Activated CD8-positive, alpha-beta memory T cell treated with anti-CD3 and anti-CD28 coated beads for 1 hour (primary cell): ENCODE measurements at regions not wholly inside any gene's neighbourhood (a gene's known extent, or its start where the extent isn't known, plus 50 kb on each side); places are given as distances from the start of the nearest gene placed in this dataset.
"Not testable (repeated sequence)": the region's sequence is repeated elsewhere in the genome, so short reads cannot be mapped to it uniquely, and the experiment has no call there.

Experiments used
- DNase-seq, 2 donors: peaks; one replicate each; pipeline ENCODE4 v3.0.0-alpha.2; 2020; ENCODE audit warnings: low read depth in 1 of 2; ENCODE audit errors: extremely low read depth in 1 of 2

GRCh38 chr1:67611846-67612245, 73.2 kb upstream of the GADD45A start:
- no peak for DNase-seq

DNA sequence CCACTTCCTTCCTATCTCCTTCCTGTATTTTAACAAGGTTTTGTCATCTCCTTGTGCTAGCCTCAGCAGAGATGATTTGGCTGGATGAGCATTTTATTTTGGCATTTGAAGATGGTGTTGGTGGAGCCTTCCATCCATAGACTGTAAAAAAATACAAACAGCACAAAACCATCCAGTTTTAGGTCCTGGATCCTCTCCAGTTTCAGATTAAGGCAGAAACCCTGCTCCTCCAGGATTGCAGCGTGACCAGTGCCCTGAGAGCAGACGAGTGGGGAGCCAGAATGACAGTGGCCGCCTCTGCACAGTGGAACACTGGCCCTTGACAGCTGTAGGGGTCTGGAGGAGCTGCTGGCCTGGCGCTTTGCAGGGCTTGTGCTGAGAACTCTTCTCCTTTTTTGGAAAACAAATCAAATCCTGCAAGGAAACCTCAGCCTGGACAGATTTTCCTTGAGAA, 72.2 kb upstream of the GADD45A start:
- DNase-seq = no peak

DNA sequence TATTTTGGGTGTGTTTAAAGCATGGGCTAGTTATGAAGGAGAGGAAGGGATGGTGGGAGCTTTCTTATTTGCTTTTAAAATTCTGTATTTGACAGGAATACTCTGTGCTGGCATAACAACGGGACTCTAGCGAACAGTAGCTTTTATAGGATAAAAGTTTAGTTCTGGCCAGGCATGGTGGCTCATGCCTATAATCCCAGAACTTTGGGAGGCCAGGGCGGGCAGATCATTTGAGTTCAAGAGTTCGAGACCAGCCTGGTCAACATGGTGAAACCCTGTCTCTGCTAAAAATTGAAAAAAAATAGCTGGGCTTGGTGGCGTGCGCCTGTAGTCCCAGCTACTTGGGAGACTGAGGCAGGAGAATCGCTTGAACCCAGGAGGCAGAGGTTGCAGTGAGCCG, 71.5 kb upstream of the GADD45A start:
- DNase-seq = not testable (repeated sequence)

GRCh38 chr1:67614511-67614934, 70.5 kb upstream of the GADD45A start:
- no peak for DNase-seq

DNA sequence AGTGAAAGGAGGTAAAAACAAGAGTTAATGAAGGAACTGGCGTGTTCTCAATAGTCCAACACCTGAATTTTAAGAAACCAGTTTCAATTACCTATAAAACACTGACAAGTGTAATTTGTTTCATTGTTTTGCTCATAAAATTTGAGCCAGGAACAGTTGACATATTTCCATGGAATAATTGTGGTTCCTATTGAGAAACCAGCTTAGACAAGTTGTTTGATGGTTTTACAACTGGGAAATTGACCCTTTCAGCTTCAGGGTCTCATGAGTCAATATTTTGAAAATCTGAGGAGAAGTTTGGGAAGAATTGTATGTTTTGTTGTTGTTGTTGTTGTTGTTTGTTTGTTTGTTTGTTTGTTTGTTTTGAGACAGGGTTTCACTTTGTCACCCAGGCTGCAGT, 69.1 kb upstream of the GADD45A start:
- no peak for DNase-seq

- no peak for DNase-seq
Observed at GRCh38 chr1:67616394-67616985, 68.5 kb upstream of the GADD45A start.

DNA sequence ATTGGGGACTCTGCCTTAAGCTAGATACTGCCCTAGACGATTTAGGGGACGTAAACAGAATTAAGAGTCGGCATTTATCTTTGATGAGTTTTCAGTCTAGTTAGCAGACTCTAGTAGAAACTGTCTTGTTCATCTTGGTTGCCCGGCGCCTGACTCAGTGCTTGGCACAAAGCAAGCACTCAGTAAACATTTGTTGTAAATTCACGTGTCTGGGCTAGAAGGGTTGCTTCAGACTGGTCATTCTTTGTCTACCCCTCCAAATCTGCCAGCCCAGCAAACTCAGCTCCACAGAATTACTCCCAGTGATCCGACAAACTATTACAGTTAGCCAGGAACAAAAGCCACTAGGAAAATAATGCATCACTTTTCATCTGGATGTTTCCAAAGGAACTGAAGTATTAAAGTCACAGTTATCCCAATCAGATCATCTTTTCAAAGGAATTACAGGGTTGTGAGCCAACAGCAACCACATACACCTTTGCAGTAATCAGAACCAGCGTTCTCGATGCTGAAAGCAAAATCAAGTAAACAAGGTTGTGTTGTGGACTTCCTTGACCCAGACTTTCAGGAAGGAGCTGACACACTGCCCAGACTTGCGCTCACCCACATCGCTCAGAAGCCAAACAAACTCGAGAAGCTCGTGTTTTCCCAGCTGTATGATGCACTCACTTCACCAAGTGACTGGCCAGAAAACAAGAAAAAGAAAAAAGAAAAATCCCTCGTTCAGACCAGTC, 66.5 kb upstream of the GADD45A start:
- DNase-seq = no peak

- no peak for DNase-seq
Observed at GRCh38 chr1:67619080-67619479, 65.9 kb upstream of the GADD45A start.

DNA sequence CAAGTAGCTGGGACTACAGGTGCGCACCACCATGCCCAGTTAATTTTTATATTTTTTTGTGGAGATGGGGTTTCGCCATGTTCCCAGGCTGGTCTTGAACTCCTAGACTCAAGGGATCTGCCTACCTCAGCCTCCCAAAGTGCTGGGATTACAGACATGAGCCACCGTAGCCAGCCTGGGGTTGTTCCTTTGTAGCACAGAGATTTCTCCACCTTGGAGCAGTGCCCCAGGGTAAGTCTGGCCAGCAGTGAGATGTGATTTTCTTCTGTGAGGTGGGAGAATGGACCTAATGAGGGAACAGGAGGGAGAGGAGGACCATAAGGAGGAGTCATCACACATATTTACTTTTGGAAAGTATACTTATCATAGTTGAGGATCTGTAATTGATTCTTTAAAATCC, 61.1 kb upstream of the GADD45A start:
- DNase-seq = no peak

- no peak for DNase-seq
Observed at GRCh38 chr1:67624680-67625079, 60.3 kb upstream of the GADD45A start.

- no peak for DNase-seq
Observed at GRCh38 chr1:67626090-67626860, 58.7 kb upstream of the GADD45A start.

DNA sequence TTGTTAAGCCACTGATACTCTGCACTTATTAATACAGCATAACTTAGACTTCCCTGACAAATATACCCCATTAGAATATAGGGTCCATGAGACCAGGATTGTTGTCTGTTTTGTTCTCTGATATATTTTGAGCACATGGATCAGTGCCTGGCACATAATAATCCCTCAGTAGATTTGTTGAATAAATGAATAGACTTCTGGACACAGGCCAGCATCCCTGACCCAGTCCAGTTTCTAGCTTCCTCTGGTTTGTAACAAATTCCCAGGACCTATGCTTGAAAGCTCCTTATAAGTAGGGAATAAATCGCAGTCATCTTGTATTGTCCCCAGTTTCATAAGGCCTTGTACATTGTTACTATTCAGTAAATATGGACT, 58.2 kb upstream of the GADD45A start:
- no peak for DNase-seq

DNA sequence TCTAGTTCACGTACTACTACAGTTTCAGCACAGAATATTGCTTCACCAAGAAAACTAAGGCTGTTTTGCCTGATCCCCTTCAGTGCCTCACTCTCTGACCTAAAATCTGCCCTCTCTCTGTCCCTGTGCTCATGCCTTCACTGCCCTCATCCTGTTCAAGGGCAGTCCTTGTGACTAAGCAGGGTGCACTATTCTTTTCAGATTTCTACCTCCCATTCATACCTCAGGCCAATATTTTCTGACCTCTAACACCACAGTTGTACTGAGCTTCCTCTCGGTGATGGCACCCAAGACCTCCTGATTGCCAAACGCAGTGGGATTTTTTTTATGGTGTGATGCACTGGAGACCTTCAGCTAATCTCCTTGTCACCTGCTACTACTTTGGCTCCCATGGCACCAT, 57.7 kb upstream of the GADD45A start:
- no peak for DNase-seq

GRCh38 chr1:67627906-67628305, 57.1 kb upstream of the GADD45A start:
- DNase-seq = no peak

GRCh38 chr1:67629370-67630075, 55.5 kb upstream of the GADD45A start:
- DNase-seq = no peak

DNA sequence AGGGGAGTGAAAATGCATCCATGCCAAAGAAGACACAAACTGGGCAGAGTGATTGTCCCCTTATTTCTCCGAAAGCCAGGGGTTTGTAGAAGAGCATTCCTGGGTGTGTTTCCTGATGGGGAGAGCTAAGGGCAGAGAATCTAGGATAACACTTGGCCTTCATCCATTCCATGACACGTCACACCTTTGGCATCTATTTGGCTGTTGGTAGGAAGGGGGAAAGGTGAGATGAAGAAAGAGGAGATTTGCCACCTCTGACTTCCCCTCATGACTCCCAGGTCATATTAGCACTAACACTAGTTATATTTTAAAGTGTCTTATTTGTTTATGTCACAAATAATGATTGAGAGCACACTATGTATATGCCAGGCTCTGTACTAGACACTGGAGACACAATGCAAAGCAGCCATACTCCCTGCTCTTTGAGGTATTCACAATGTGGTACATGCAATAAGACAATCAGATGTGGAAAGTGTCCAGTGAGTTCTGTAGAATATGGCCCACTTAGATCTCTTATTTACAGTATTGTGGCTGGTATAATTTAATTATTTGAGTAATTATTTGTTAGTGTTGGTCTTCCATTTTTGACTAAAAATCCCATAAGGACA, 54.5 kb upstream of the GADD45A start:
- no peak for DNase-seq

GRCh38 chr1:67632356-67632755, 52.6 kb upstream of the GADD45A start:
- no peak for DNase-seq

DNA sequence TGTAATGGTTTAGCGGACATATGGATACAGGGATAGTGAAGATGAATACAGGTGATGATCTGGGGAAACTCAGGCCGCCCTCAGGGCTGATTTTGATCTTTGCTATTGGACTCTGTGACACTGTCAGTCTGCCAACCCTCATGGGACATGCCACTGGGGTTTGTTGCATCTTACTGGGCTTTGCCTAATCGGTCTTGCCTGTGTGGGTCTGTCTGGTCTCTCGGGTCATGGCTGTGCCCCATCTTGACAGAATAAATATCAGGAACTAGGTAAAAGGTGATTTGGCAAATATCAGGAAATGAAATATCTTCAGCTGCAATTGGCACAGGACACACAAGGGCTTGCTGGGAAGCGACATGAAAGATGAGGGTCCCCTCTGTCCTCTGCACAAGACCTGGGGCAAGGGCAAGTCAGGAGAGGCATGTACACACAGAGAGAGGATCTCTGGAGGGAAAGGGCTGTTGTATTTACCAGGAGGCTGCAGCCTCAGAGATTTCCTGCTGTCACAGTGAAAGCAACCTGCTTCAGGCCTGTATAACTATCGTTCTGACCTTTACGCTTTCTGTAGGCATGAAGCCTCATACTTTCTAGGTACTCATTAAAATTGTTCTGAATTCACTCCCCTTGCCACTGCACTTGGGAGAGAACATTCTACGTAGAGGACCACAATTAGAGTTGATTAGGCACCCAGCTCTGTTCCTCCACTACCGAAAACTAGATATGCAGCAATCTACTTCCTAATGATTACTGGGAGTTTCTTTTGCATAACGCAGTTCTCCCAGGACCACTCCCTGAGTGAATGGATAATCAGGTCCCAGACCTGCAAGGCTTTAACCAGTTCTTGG, 52.0 kb upstream of the GADD45A start:
- no peak for DNase-seq

DNA sequence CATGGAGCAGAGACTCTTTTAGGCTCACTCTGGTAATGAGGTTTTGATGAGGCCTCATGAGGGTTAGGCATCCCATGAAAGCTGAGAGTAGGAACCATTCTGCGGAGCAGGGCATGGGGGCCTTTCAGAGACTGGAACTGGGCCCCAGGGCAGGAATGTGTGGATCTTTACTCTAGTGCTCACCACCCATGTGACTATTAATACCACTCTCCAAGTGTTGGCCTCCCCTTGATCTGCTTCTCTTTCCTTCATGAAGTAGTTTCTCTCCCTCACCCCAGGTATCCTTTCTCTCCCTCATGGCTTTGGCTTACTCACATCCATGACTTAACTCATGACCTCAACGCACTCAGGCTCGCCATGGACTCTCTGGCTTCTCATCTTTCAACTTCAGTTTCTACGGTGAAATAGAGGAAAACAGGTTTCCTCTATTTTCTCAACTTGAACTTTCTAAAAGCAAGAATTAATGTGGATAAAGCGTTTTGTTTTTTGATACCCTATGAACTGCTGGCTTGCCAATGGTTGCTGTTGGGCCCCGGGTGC, 50.5 kb upstream of the GADD45A start:
- no peak for DNase-seq
